Endothelial cell of umbilical vein (primary cell): ENCODE measurements at regions not wholly inside any gene's neighbourhood (a gene's known extent, or its start where the extent isn't known, plus 50 kb on each side); places are given as distances from the start of the nearest gene placed in this dataset.

Source experiments
- BruUV-seq: library from RNA; stranded (reverse); fragments of 400-500 nt; replicated peaks from 2 replicates; lab custom pipeline; 2021; lab: Mats Ljungman, UMichigan
- CTCF ChIA-PET: fragments of 300-600, 350-600 bp; sonication (Branson Sonifier 250); formaldehyde crosslinking; loops from one replicate; lab custom pipeline; 2021; ENCODE audit warnings: antibody characterized with exemption, inconsistent platforms; lab: Charles Lee
- POLR2A ChIA-PET: fragments of 300-600, 350-600 bp; sonication (Branson Sonifier 250); formaldehyde crosslinking; loops from one replicate; lab custom pipeline; 2021; ENCODE audit warnings: antibody characterized with exemption, inconsistent platforms; lab: Charles Lee
- DNase-seq: peaks from one replicate; pipeline ENCODE4 v3.0.0-alpha.2; 2011; ENCODE audit warnings: low read depth, low spot score
- FAIRE-seq: peaks from 2 replicates; lab custom pipeline; 2011; peaks lifted over from hg19 to GRCh38; lab: Jason Lieb, UNC
- H2AFZ ChIP-seq: 2 replicates; pipeline ENCODE4 v1.6.0; 2012; ENCODE audit warnings: low read depth, low read length, control low read depth, inconsistent platforms
- H3K27ac ChIP-seq: 2 replicates; pipeline ENCODE4 v1.5.1; 2011; ENCODE audit warnings: low read depth, mild to moderate bottlenecking, control low read depth, low read length, moderate library complexity; ENCODE audit not compliant: insufficient read depth
- H3K27me3 ChIP-seq, 2 experiments: 2 replicates each; pipeline versions ENCODE4 v1.6.0 to v1.6.1; 2011; ENCODE audit warnings: low read length in 2 of 2, mixed read lengths in 1 of 2; ENCODE audit not compliant: control insufficient read depth in 2 of 2, insufficient read depth in 2 of 2
- H3K36me3 ChIP-seq, 2 experiments: 2 replicates in 1 of 2; 3 replicates in 1 of 2; pipeline ENCODE4 v1.5.1; 2011; ENCODE audit warnings: low read length in 2 of 2, mild to moderate bottlenecking in 1 of 2, moderate library complexity in 1 of 2; ENCODE audit not compliant: control insufficient read depth in 2 of 2, insufficient read depth in 2 of 2; ENCODE audit errors: extremely low read depth in 1 of 2
- H3K4me1 ChIP-seq: 3 replicates; pipeline ENCODE4 v1.5.1; 2011; ENCODE audit warnings: mild to moderate bottlenecking, low read length; ENCODE audit not compliant: control insufficient read depth, insufficient read depth; ENCODE audit errors: extremely low read depth
- H3K4me2 ChIP-seq: 2 replicates; pipeline ENCODE4 v1.6.1; 2011; ENCODE audit warnings: low read length, control low read depth, mixed read lengths; ENCODE audit not compliant: insufficient read depth
- H3K4me3 ChIP-seq, 3 experiments: fragments of 200-600 bp in 1 of 3; sonication (generic), shearing (Covaris generic) in 1 of 3; replicated peaks in 1 of 3; 2 replicates each; pipeline ENCODE4 v1.5.1; 2011 to 2016; ENCODE audit warnings: control low read depth in 3 of 3, low read length in 3 of 3, mild to moderate bottlenecking in 2 of 3, inconsistent platforms in 1 of 3, low read depth in 1 of 3, moderate library complexity in 1 of 3; ENCODE audit not compliant: insufficient read depth in 1 of 3
- H3K79me2 ChIP-seq: 2 replicates; pipeline ENCODE4 v1.6.0; 2012; ENCODE audit warnings: low read length, inconsistent platforms; ENCODE audit not compliant: control insufficient read depth, insufficient read depth
- H3K9ac ChIP-seq: replicated peaks from 2 replicates; pipeline ENCODE3; 2011; ENCODE audit warnings: low read length, control low read depth; ENCODE audit not compliant: insufficient read depth; ENCODE audit errors: extremely low read depth
- H3K9me1 ChIP-seq: replicated peaks from 3 replicates; pipeline ENCODE4 v1.6.0; 2011; ENCODE audit warnings: mild to moderate bottlenecking, low read length; ENCODE audit not compliant: control insufficient read depth, insufficient read depth; ENCODE audit errors: extremely low read depth
- H3K9me3 ChIP-seq: replicated peaks from 2 replicates; pipeline ENCODE4 v1.5.1; 2012; ENCODE audit warnings: low read length, inconsistent platforms; ENCODE audit not compliant: control insufficient read depth, insufficient read depth
- H4K20me1 ChIP-seq: replicated peaks from 2 replicates; pipeline ENCODE3; 2011; ENCODE audit warnings: mild to moderate bottlenecking, low read length; ENCODE audit not compliant: control insufficient read depth, insufficient read depth; ENCODE audit errors: extremely low read depth
- EZH2 ChIP-seq: IDR thresholded peaks from 2 replicates; pipeline ENCODE4 v1.6.1; 2012; ENCODE audit warnings: borderline replicate concordance, low read depth, mild to moderate bottlenecking, moderate library complexity, low read length, inconsistent platforms; ENCODE audit not compliant: severe bottlenecking
- FOS ChIP-seq: IDR thresholded peaks from 2 replicates; pipeline ENCODE4 v1.6.1; 2011; ENCODE audit warnings: mild to moderate bottlenecking, low read length, moderate library complexity, borderline replicate concordance; ENCODE audit not compliant: insufficient read depth
- GATA2 ChIP-seq: IDR thresholded peaks from 2 replicates; pipeline ENCODE4 v1.7.0; 2011; ENCODE audit warnings: low read depth, mild to moderate bottlenecking, moderate library complexity, mixed read lengths, low read length; ENCODE audit not compliant: insufficient read length, insufficient read depth
- JUN ChIP-seq: IDR thresholded peaks from 2 replicates; pipeline ENCODE4 v1.6.1; 2011; ENCODE audit warnings: borderline replicate concordance, low read depth; ENCODE audit not compliant: insufficient read length, insufficient read depth
- MYC ChIP-seq: IDR thresholded peaks from one replicate; pipeline ENCODE4 v1.6.1; 2011; ENCODE audit warnings: mild to moderate bottlenecking, low read depth, low read length
- POLR2A ChIP-seq: IDR thresholded peaks from 2 replicates; pipeline ENCODE4 v1.6.1; 2012; ENCODE audit warnings: low read depth, mild to moderate bottlenecking, control low read depth, low read length
- POLR2AphosphoS5 ChIP-seq: IDR thresholded peaks from 2 replicates; pipeline ENCODE4 v1.6.1; 2012; ENCODE audit warnings: low read depth, mild to moderate bottlenecking, control low read depth, low read length, moderate library complexity; ENCODE audit not compliant: insufficient read depth
- dilution Hi-C: fragments of 300-500 bp; cut with MboI; formaldehyde crosslinking; loops from one replicate; pipeline ENCODE4 v1.15.0; 2019; ENCODE audit warnings: low sequenced_read_pairs; ENCODE audit not compliant: extremely low pct_ligation_motif_present
- intact Hi-C: fragments of 100-400 bp; cut with micrococcal nuclease; formaldehyde crosslinking; loops from one replicate; pipeline ENCODE4 v1.10.0; 2022
- TF ChIP-seq, protein P1 (sequence below): IDR thresholded peaks from 2 replicates; pipeline ENCODE4 v1.6.1; 2011; ENCODE audit not compliant: insufficient read depth, insufficient read length
- TF ChIP-seq, protein P2 (sequence below), 2 donors: IDR thresholded peaks; 1 replicate in 1 of 2; 2 replicates in 1 of 2; pipeline ENCODE4 v1.5.1; 2011; ENCODE audit warnings: low read length in 2 of 2, mild to moderate bottlenecking in 2 of 2, moderate library complexity in 2 of 2, control low read depth in 1 of 2, inconsistent platforms in 1 of 2, low read depth in 1 of 2; ENCODE audit not compliant: insufficient read depth in 1 of 2; ENCODE audit errors: extremely low read depth in 1 of 2

DNA sequence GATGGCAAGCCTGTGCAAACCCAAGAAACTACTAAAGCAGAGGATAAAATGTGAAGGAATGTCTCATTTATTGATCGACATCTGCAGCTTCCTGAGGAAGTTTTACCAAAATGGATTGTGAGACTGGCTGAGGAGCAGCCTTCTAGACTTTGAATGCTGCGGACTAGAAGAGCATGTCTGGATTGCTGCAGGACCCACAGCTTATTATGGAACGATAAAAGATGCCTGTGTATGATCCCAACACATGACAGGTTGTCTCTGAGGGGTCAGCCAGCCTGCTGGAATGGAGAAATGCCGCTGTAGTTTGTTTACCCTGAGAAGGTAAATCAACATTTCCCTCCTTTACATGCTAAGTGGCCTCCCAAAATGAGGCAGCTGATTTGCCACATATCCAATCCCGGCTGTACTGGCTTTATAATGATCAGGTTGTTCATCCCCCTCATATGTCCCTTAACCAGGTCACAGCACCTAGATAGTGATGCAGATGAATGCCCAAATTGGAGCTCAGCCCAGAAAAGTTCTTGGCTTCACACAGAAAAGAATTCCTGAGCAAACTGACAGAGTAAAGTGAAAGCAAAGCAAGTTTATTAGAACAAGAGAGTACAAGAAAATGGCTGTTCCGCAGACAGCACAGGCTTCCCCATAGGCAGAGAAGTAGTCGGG, 63.9 kb downstream of the IL12A start:
- FAIRE-seq (no peak), DNase-seq (no peak)
- Histone ChIP-seq H3K4me3 (no peak overlapping the region), H3K4me2 (no peak overlapping the region), H3K4me1 (no peaks in the 10 kb centered on the region), H2AFZ (no peak overlapping the region), H3K9me3 (no peaks in the 10 kb centered on the region), H3K9ac (no peak overlapping the region), H3K79me2 (no peaks in the 10 kb centered on the region), H4K20me1 (no peaks in the 10 kb centered on the region), H3K27me3 (no peaks in the 10 kb centered on the region), H3K27ac (no peak overlapping the region), H3K36me3 (no peaks in the 10 kb centered on the region), H3K9me1 (no peaks in the 10 kb centered on the region)
- ChIA-PET CTCF (interaction anchor here (0.6 to 2.0 kb wide), 4 partner anchors 9 to 81 kb away, joined by 3 to 7 read pairs (median 5); no protein-coding TSS in a partner anchor), POLR2A (no interaction called here)
- dilution Hi-C loops, result no loop called here
- TF ChIP-seq MYC, result no peak
- TF ChIP-seq, protein P1, sequence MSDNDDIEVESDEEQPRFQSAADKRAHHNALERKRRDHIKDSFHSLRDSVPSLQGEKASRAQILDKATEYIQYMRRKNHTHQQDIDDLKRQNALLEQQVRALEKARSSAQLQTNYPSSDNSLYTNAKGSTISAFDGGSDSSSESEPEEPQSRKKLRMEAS, result no peak
- TF ChIP-seq EZH2, result no peak
- no peak for TF ChIP-seq JUN
- TF ChIP-seq, protein P2, sequence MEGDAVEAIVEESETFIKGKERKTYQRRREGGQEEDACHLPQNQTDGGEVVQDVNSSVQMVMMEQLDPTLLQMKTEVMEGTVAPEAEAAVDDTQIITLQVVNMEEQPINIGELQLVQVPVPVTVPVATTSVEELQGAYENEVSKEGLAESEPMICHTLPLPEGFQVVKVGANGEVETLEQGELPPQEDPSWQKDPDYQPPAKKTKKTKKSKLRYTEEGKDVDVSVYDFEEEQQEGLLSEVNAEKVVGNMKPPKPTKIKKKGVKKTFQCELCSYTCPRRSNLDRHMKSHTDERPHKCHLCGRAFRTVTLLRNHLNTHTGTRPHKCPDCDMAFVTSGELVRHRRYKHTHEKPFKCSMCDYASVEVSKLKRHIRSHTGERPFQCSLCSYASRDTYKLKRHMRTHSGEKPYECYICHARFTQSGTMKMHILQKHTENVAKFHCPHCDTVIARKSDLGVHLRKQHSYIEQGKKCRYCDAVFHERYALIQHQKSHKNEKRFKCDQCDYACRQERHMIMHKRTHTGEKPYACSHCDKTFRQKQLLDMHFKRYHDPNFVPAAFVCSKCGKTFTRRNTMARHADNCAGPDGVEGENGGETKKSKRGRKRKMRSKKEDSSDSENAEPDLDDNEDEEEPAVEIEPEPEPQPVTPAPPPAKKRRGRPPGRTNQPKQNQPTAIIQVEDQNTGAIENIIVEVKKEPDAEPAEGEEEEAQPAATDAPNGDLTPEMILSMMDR (IDR thresholded peaks at IDR 0.05; ENCODE audit: extremely low read depth in 1 of 2, insufficient read depth in 1 of 2, low read depth in 1 of 2, low read length in 2 of 2), result no peak
- TF ChIP-seq FOS, result no peak
- TF ChIP-seq POLR2A, result no peak
- TF ChIP-seq GATA2, result no peak
- TF ChIP-seq POLR2AphosphoS5, result no peak
- intact Hi-C loops, result no loop called here
- BruUV-seq, result no TSS peak
